Upper lobe of right lung (tissue), 1 donor: ENCODE measurements at regions not wholly inside any gene's neighbourhood (a gene's known extent, or its start where the extent isn't known, plus 50 kb on each side); places are given as distances from the start of the nearest gene placed in this dataset.

Experiments used
- ATAC-seq: fragments of 200-7000 bp; cut with Tn5 transposase; one replicate; pipeline ENCODE4 v1.9.1; 2020; ENCODE audit warnings: mild to moderate bottlenecking, moderate library complexity
- DNase-seq: peaks from one replicate; pipeline ENCODE4 v3.0.0-alpha.2; 2020
- H3K27ac ChIP-seq: fragments of 200-600 bp; one replicate; pipeline ENCODE4 v1.8.0; 2022
- H3K27me3 ChIP-seq: fragments of 200-600 bp; one replicate; pipeline ENCODE4 v1.8.0; 2022; ENCODE audit warnings: mild to moderate bottlenecking
- H3K36me3 ChIP-seq: fragments of 200-600 bp; one replicate; pipeline ENCODE4 v1.8.0; 2022
- H3K4me1 ChIP-seq: fragments of 200-600 bp; one replicate; pipeline ENCODE4 v1.8.0; 2022
- H3K4me3 ChIP-seq: fragments of 200-600 bp; one replicate; pipeline ENCODE4 v1.8.0; 2022; ENCODE audit warnings: mild to moderate bottlenecking
- H3K9me3 ChIP-seq: fragments of 200-600 bp; one replicate; pipeline ENCODE4 v1.8.0; 2022
- CTCF ChIP-seq: fragments of 200-600 bp; IDR thresholded peaks from one replicate; pipeline ENCODE4 v1.8.0; 2022; ENCODE audit warnings: antibody characterized with exemption
- intact Hi-C: fragments of 100-400 bp; cut with DNase I; formaldehyde crosslinking; loops from one replicate; pipeline ENCODE4 v1.11.0; 2022
- donor health status: DM: no; HTN: yes; CAD: no; lungs with severe emphysema.

GRCh38 chr18:24964216-24964615 is 387.8 kb downstream of the ZNF521 start:
- intact Hi-C loops = no loop called here
- ATAC-seq = peak; percentile 53

GRCh38 chr18:24968238-24968775 is 383.7 kb downstream of the ZNF521 start:
- Histone ChIP-seq H3K27ac (no peak overlapping the region), H3K36me3 (no peaks in the 10 kb centered on the region), H3K9me3 (no peaks in the 10 kb centered on the region), H3K4me3 (no peak overlapping the region), H3K27me3 (no peaks in the 10 kb centered on the region), H3K4me1 (no peaks in the 10 kb centered on the region)
- no peak for TF ChIP-seq CTCF
- DNase-seq (no peak), ATAC-seq (no peak)
- intact Hi-C loops = no loop called here

More at GRCh38 chr18:24964216-24964615, 387.8 kb downstream of the ZNF521 start:
- Histone ChIP-seq H3K9me3 (no peaks in the 10 kb centered on the region), H3K4me1 (no peaks in the 10 kb centered on the region), H3K4me3 (no peak overlapping the region), H3K27ac (no peak overlapping the region), H3K27me3 (no peaks in the 10 kb centered on the region), H3K36me3 (no peaks in the 10 kb centered on the region)
- DNase-seq = no peak
- TF ChIP-seq CTCF = no peak

GRCh38 chr18:24972577-24972976 is 379.4 kb downstream of the ZNF521 start:
- Histone ChIP-seq H3K27ac (no peak overlapping the region), H3K9me3 (no peaks in the 10 kb centered on the region), H3K4me3 (no peak overlapping the region), H3K27me3 (no peaks in the 10 kb centered on the region), H3K4me1 (no peaks in the 10 kb centered on the region), H3K36me3 (no peaks in the 10 kb centered on the region)
- DNase-seq (no peak), ATAC-seq (no peak)
- intact Hi-C loops = no loop called here
- no peak for TF ChIP-seq CTCF

GRCh38 chr18:24974431-24974830 is 377.5 kb downstream of the ZNF521 start:
- Histone ChIP-seq H3K4me3 (no peak overlapping the region), H3K36me3 (no peaks in the 10 kb centered on the region), H3K4me1 (no peaks in the 10 kb centered on the region), H3K27me3 (no peaks in the 10 kb centered on the region), H3K9me3 (no peaks in the 10 kb centered on the region), H3K27ac (no peak overlapping the region)
- no peak for TF ChIP-seq CTCF
- DNase-seq = no peak
- no peak for ATAC-seq
- intact Hi-C loops = no loop called here

- no peak for TF ChIP-seq CTCF
- Histone ChIP-seq H3K27me3 (no peaks in the 10 kb centered on the region), H3K4me1 (no peaks in the 10 kb centered on the region), H3K27ac (no peak overlapping the region), H3K4me3 (no peak overlapping the region), H3K9me3 (no peaks in the 10 kb centered on the region), H3K36me3 (no peaks in the 10 kb centered on the region)
- DNase-seq (no peak), ATAC-seq (no peak)
- intact Hi-C loops = no loop called here
Observed at GRCh38 chr18:24975496-24976372, 376.2 kb downstream of the ZNF521 start.
